Suprapubic skin (tissue), 4 donors: ENCODE measurements at regions not wholly inside any gene's neighbourhood (a gene's known extent, or its start where the extent isn't known, plus 50 kb on each side); places are given as distances from the start of the nearest gene placed in this dataset.

Experiments
- DNase-seq, 2 donors: peaks; one replicate each; pipeline ENCODE4 v3.0.0-alpha.2; 2019; ENCODE audit warnings: low spot score in 2 of 2
- H3K27ac ChIP-seq: fragments of 200-600 bp; sonication (generic); one replicate; pipeline ENCODE4 v1.5.1; 2019
- H3K27me3 ChIP-seq: fragments of 200-600 bp; sonication (generic); one replicate; pipeline ENCODE4 v1.5.1; 2019
- H3K36me3 ChIP-seq: fragments of 200-600 bp; sonication (generic); one replicate; pipeline ENCODE4 v1.5.1; 2019
- H3K4me1 ChIP-seq: fragments of 200-600 bp; sonication (generic); one replicate; pipeline ENCODE4 v1.5.1; 2019
- H3K4me3 ChIP-seq: fragments of 200-600 bp; sonication (generic); one replicate; pipeline ENCODE4 v1.5.1; 2019; ENCODE audit warnings: mild to moderate bottlenecking
- H3K9me3 ChIP-seq: fragments of 200-600 bp; sonication (generic); one replicate; pipeline ENCODE4 v1.5.1; 2019
- CTCF ChIP-seq, 2 donors: fragments of 200-600 bp in 1 of 2; fragments of 450-650 bp in 1 of 2; sonication (generic) in 1 of 2; IDR thresholded peaks; one replicate each; pipeline ENCODE4 v1.5.1; 2016 to 2019; ENCODE audit warnings: antibody characterized with exemption in 2 of 2, mild to moderate bottlenecking in 1 of 2, moderate library complexity in 1 of 2
- EP300 ChIP-seq: sonication (generic); formaldehyde crosslinking; IDR thresholded peaks from one replicate; pipeline ENCODE4 v1.6.1; 2017; ENCODE audit warnings: antibody characterized with exemption
- POLR2A ChIP-seq, 2 donors: fragments of 450-650 bp; IDR thresholded peaks; one replicate each; pipeline ENCODE4 v1.6.1; 2017; ENCODE audit warnings: antibody characterized with exemption in 2 of 2, mild to moderate bottlenecking in 2 of 2, moderate library complexity in 2 of 2
- POLR2AphosphoS5 ChIP-seq, 3 donors: sonication (generic); formaldehyde crosslinking; IDR thresholded peaks; one replicate each; pipeline ENCODE4 v1.6.1; 2017; ENCODE audit warnings: antibody characterized with exemption in 3 of 3
- WGBS: methylation state at CpG from one replicate; pipeline ENCODE4 v1.1.5; 2018; 5-methylcytosine and 5-hydroxymethylcytosine counted together

DNA sequence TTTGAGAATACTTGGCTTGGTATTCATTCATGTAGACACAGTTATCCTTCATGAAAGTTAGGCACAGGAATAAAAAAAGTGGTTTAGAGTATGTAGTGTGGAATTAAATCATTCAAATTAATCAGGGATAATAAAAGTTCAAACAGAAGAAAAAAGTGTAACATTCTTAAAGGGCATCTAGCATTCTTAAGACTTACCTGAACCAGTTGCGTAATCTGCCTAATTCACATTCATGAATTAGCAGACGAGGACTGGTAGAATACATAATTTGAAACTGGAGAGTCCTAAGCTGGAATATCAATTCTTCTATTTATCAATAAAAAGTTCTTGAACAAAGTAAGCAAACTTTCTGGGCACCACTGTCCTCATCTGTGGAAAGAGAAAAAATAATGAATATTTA lies 157.0 kb upstream of the DEPDC1 start:
- WGBS: 82% methylated on average over 2 of the region's 2 CpGs
- Histone ChIP-seq H3K4me1 (no peaks in the 10 kb centered on the region), H3K4me3 (no peak overlapping the region), H3K36me3 (no peaks in the 10 kb centered on the region), H3K27me3 (no peaks in the 10 kb centered on the region), H3K9me3 (no peaks in the 10 kb centered on the region), H3K27ac (no peak overlapping the region)
- no peak for DNase-seq
- TF ChIP-seq POLR2AphosphoS5 (IDR thresholded peaks at IDR 0.05) (no peak), POLR2A (IDR thresholded peaks at IDR 0.05) (no peak), CTCF (IDR thresholded peaks at IDR 0.05) (no peak), EP300 (no peak)

- Histone ChIP-seq H3K4me1 (no peaks in the 10 kb centered on the region), H3K27ac (no peak overlapping the region), H3K9me3 (no peaks in the 10 kb centered on the region), H3K4me3 (no peak overlapping the region), H3K27me3 (no peaks in the 10 kb centered on the region), H3K36me3 (no peaks in the 10 kb centered on the region)
- TF ChIP-seq CTCF (IDR thresholded peaks at IDR 0.05): no peak
- TF ChIP-seq POLR2AphosphoS5 (IDR thresholded peaks at IDR 0.05): no peak
- no peak for TF ChIP-seq EP300
- no peak for TF ChIP-seq POLR2A (IDR thresholded peaks at IDR 0.05)
- DNase-seq: no peak
- 66% methylated on average over 4 of the region's 4 CpGs for WGBS
Measured at GRCh38 chr1:68673771-68674170, 176.9 kb upstream of the DEPDC1 start.

DNA sequence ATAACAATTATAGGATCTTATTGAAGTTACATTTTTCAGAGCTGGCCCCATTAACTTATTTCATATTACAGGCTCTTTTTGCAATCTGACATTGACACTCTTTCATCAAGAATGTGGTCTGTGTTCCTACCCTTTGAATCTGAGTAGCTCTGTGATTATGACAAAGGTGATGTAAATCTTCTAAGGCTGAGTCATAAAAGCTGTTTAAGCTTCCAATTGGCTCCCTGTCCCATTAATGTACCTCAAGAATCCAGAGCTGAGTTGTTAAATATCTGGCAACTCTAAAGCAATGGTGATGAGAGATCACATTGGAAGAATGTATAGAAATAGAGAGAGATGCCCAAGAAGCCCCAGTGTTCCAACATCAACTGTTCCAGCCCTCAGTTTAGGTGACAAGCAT lies 178.5 kb upstream of the DEPDC1 start:
- H3K27me3 ChIP-seq: no peaks in the 10 kb centered on the region
- no peaks in the 10 kb centered on the region for H3K4me1 ChIP-seq
- no peak overlapping the region for H3K4me3 ChIP-seq
- TF ChIP-seq EP300: no peak
- no peak for TF ChIP-seq POLR2AphosphoS5 (IDR thresholded peaks at IDR 0.05)
- no peak for TF ChIP-seq POLR2A (IDR thresholded peaks at IDR 0.05)
- no peak for TF ChIP-seq CTCF (IDR thresholded peaks at IDR 0.05)
- H3K27ac ChIP-seq: no peak overlapping the region
- no peak for DNase-seq
- H3K36me3 ChIP-seq: no peaks in the 10 kb centered on the region
- no peaks in the 10 kb centered on the region for H3K9me3 ChIP-seq

DNA sequence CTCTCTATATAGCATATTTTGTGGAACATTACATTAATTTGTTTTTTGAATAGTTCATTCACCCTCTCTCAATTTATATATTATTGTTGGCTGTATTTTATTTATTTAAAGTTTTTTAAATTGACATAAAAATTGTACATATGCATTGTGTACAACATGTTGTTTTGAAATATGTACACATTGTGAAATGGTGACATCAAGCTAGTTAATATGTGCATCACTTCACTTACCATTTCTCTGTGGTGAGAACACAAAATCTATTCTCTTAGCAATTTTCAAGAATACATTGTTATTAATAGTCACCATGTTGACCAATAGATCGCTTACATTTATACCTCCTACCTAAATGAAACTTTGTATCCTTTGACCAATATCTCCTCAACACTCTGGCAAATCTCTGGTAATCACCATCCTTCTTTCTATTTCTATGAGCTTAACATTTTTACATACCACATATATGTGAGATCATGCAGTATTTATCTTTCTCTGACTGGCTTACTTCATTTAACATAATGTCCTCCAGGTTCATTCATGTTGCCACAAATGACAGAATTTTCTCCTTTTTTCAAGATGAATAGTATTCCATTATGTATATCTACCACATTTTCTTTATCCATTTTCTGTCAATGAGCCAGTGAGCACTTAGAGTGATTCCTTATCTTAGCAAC lies 180.9 kb upstream of the DEPDC1 start:
- TF ChIP-seq CTCF (IDR thresholded peaks at IDR 0.05): no peak
- TF ChIP-seq POLR2A (IDR thresholded peaks at IDR 0.05): no peak
- no peak for TF ChIP-seq EP300
- TF ChIP-seq POLR2AphosphoS5 (IDR thresholded peaks at IDR 0.05): no peak
- Histone ChIP-seq H3K4me1 (no peaks in the 10 kb centered on the region), H3K9me3 (no peaks in the 10 kb centered on the region), H3K27ac (no peak overlapping the region), H3K4me3 (no peak overlapping the region), H3K27me3 (no peaks in the 10 kb centered on the region), H3K36me3 (no peaks in the 10 kb centered on the region)
- 95% methylated on average over 1 of the region's 1 CpG for WGBS
- no peak for DNase-seq

GRCh38 chr1:68696221-68696620 lies 199.3 kb upstream of the DEPDC1 start:
- DNase-seq: no peak
- no peaks in the 10 kb centered on the region for H3K4me1 ChIP-seq
- H3K9me3 ChIP-seq: no peaks in the 10 kb centered on the region
- H3K27ac ChIP-seq: no peak overlapping the region
- 68% methylated on average over 3 of the region's 3 CpGs for WGBS
- TF ChIP-seq POLR2A (IDR thresholded peaks at IDR 0.05) (no peak), CTCF (IDR thresholded peaks at IDR 0.05) (no peak), EP300 (no peak), POLR2AphosphoS5 (IDR thresholded peaks at IDR 0.05) (no peak)
- H3K4me3 ChIP-seq: no peak overlapping the region
- no peaks in the 10 kb centered on the region for H3K27me3 ChIP-seq
- no peaks in the 10 kb centered on the region for H3K36me3 ChIP-seq
